Epithelial cell of esophagus (primary cell): ENCODE measurements at regions not wholly inside any gene's neighbourhood (a gene's known extent, or its start where the extent isn't known, plus 50 kb on each side); places are given as distances from the start of the nearest gene placed in this dataset.

Source experiments
- DNase-seq: peaks from one replicate; pipeline ENCODE4 v3.0.0; 2010; ENCODE audit warnings: low read depth
- H3K4me3 ChIP-seq: 2 replicates; pipeline ENCODE4 v1.5.1; 2011; ENCODE audit warnings: mild to moderate bottlenecking, low read length, control low read depth
- CTCF ChIP-seq: IDR thresholded peaks from 2 replicates; pipeline ENCODE4 v1.5.1; 2011; ENCODE audit warnings: low read depth, mild to moderate bottlenecking, low read length, control low read depth, inconsistent platforms; ENCODE audit not compliant: insufficient read depth; ENCODE audit errors: missing control alignments

- TF ChIP-seq CTCF, result no peak
- DNase-seq, result peak; percentile 57
- no peak overlapping the region for H3K4me3 ChIP-seq
These were observed 98.2 kb downstream of the TAF11L14 start for GRCh38 chr5:17732351-17732923.

- TF ChIP-seq CTCF, result no peak
- no peak overlapping the region for H3K4me3 ChIP-seq
- no peak for DNase-seq
These were observed 99.8 kb downstream of the TAF11L14 start for GRCh38 chr5:17734011-17734410.

- DNase-seq, result no peak
- no peak for TF ChIP-seq CTCF
- H3K4me3 ChIP-seq, result no peak overlapping the region
These were observed 101.5 kb downstream of the TAF11L14 start for GRCh38 chr5:17735761-17736160.

GRCh38 chr5:17737092-17737491 is 102.8 kb downstream of the TAF11L14 start:
- DNase-seq, result no peak
- no peak overlapping the region for H3K4me3 ChIP-seq

GRCh38 chr5:17738446-17738845 is 104.2 kb downstream of the TAF11L14 start:
- no peak for DNase-seq
- H3K4me3 ChIP-seq, result no peak overlapping the region
- TF ChIP-seq CTCF, result no peak

More at GRCh38 chr5:17737092-17737491, 102.8 kb downstream of the TAF11L14 start:
- TF ChIP-seq CTCF, result no peak

- H3K4me3 ChIP-seq, result peak overlapping the region; percentile 5
- TF ChIP-seq CTCF, result no peak
- DNase-seq, result peak; percentile 67
These were observed 109.5 kb downstream of the TAF11L14 start for GRCh38 chr5:17743580-17744435.
